Body of pancreas (tissue), 4 donors: ENCODE measurements at regions not wholly inside any gene's neighbourhood (a gene's known extent, or its start where the extent isn't known, plus 50 kb on each side); places are given as distances from the start of the nearest gene placed in this dataset.
"Not testable (repeated sequence)": the region's sequence is repeated elsewhere in the genome, so short reads cannot be mapped to it uniquely, and the experiment has no call there.

ENCODE experiments used
- ATAC-seq: fragments of 150-250 bp; one replicate; pipeline ENCODE4 v1.9.1; 2016
- DNase-seq, 4 donors: peaks; one replicate each; pipeline ENCODE4 v3.0.0-alpha.2; 2019
- H3K27ac ChIP-seq, 4 donors: fragments of 200-600 bp; sonication (generic); 1 replicate in 3 of 4; 2 replicates in 1 of 4; pipeline versions ENCODE4 v1.5.1 to v1.6.1; 2016 to 2019; ENCODE audit warnings: mild to moderate bottlenecking in 1 of 4, mixed read lengths in 1 of 4, moderate library complexity in 1 of 4
- H3K27me3 ChIP-seq, 2 donors: fragments of 200-600 bp; sonication (generic); one replicate each; pipeline ENCODE4 v1.6.0; 2016; ENCODE audit warnings: mild to moderate bottlenecking in 1 of 2
- H3K36me3 ChIP-seq, 2 donors: fragments of 200-600 bp; sonication (generic); replicated peaks in 1 of 2; 2 replicates each; pipeline ENCODE4 v1.5.1; 2016; ENCODE audit warnings: low read depth in 2 of 2; ENCODE audit not compliant: insufficient read depth in 1 of 2
- H3K4me1 ChIP-seq: fragments of 200-600 bp; sonication (generic); one replicate; pipeline ENCODE4 v1.6.0; 2016
- H3K4me3 ChIP-seq, 2 donors: fragments of 200-600 bp; sonication (generic); 1 replicate in 1 of 2; 2 replicates in 1 of 2; pipeline ENCODE4 v1.5.1; 2016 to 2019
- H3K9me3 ChIP-seq, 3 donors: fragments of 200-600 bp; sonication (generic); 1 replicate in 2 of 3; 2 replicates in 1 of 3; pipeline ENCODE4 v1.5.1; 2016
- CTCF ChIP-seq, 7 experiments: fragments of 450-650 bp in 4 of 7; fragments of 200-600 bp in 3 of 7; sonication (generic) in 3 of 7; IDR thresholded peaks; one replicate each; pipeline ENCODE4 v1.5.1; 2016 to 2019; ENCODE audit warnings: antibody characterized with exemption in 7 of 7
- POLR2A ChIP-seq, 3 donors: fragments of 450-650 bp; IDR thresholded peaks; one replicate each; pipeline ENCODE4 v1.6.1; 2016; ENCODE audit warnings: antibody characterized with exemption in 3 of 3, mild to moderate bottlenecking in 2 of 3
- WGBS, 2 donors: methylation state at CpG; one replicate each; pipeline ENCODE4 v1.1.5; 2017; 5-methylcytosine and 5-hydroxymethylcytosine counted together
- intact Hi-C: fragments of 100-400 bp; cut with DNase I; formaldehyde crosslinking; loops from one replicate; pipeline ENCODE4 v1.15.1; 2023

- ATAC-seq (peak; percentile 83), DNase-seq (peak; percentile 44 to 75 (median 52))
- no peak for TF ChIP-seq CTCF (IDR thresholded peaks at IDR 0.05)
- no peaks in the 10 kb centered on the region for H3K36me3 ChIP-seq
- WGBS, 2 donors = 45 to 47% methylated on average over 13 of the region's 13 CpGs
- intact Hi-C loops = no loop called here
- no peaks in the 10 kb centered on the region for H3K4me1 ChIP-seq
- H3K27me3 ChIP-seq = no peaks in the 10 kb centered on the region
- H3K4me3 ChIP-seq = no peak overlapping the region
- H3K27ac ChIP-seq = no peak overlapping the region
- H3K9me3 ChIP-seq = no peaks in the 10 kb centered on the region
These were observed 1307.8 kb upstream of the RAG2 start for GRCh38 chr11:37905707-37906417.

- TF ChIP-seq POLR2A (IDR thresholded peaks at IDR 0.05) = no peak
- no peak for TF ChIP-seq CTCF (IDR thresholded peaks at IDR 0.05)
- ATAC-seq (no peak), DNase-seq (no peak)
- no peaks in the 10 kb centered on the region for H3K4me1 ChIP-seq
- H3K27me3 ChIP-seq = no peaks in the 10 kb centered on the region
- H3K36me3 ChIP-seq = no peaks in the 10 kb centered on the region
- H3K9me3 ChIP-seq = no peaks in the 10 kb centered on the region
- no peak overlapping the region for H3K4me3 ChIP-seq
- H3K27ac ChIP-seq = no peak overlapping the region
- intact Hi-C loops = no loop called here
These were observed 1298.0 kb upstream of the RAG2 start for GRCh38 chr11:37896016-37896415.

GRCh38 chr11:37881741-37882140 is 1283.7 kb upstream of the RAG2 start:
- Histone ChIP-seq H3K27ac (no peak overlapping the region), H3K36me3 (no peaks in the 10 kb centered on the region), H3K27me3 (no peaks in the 10 kb centered on the region), H3K4me3 (no peak overlapping the region), H3K4me1 (no peaks in the 10 kb centered on the region), H3K9me3 (no peaks in the 10 kb centered on the region)
- WGBS, 2 donors = 54 to 55% methylated on average over 3 of the region's 3 CpGs
- intact Hi-C loops = no loop called here
- no peak for DNase-seq
- no peak for ATAC-seq
- no peak for TF ChIP-seq POLR2A (IDR thresholded peaks at IDR 0.05)

- 68 to 78% methylated on average over 1 of the region's 1 CpG for WGBS, 2 donors
- TF ChIP-seq CTCF (IDR thresholded peaks at IDR 0.05) (no peak), POLR2A (IDR thresholded peaks at IDR 0.05) (no peak)
- intact Hi-C loops = no loop called here
- H3K4me1 ChIP-seq = no peaks in the 10 kb centered on the region
- DNase-seq = no peak
- no peaks in the 10 kb centered on the region for H3K27me3 ChIP-seq
- H3K36me3 ChIP-seq = no peaks in the 10 kb centered on the region
- no peaks in the 10 kb centered on the region for H3K9me3 ChIP-seq
- H3K4me3 ChIP-seq = no peak overlapping the region
- H3K27ac ChIP-seq = no peak overlapping the region
- ATAC-seq = no peak
These were observed 1263.6 kb upstream of the RAG2 start for GRCh38 chr11:37861671-37862070.

GRCh38 chr11:37858806-37859537 is 1260.9 kb upstream of the RAG2 start:
- not testable (repeated sequence) for ATAC-seq, H3K36me3 ChIP-seq
- WGBS, 2 donors = 30 to 47% methylated on average over 7 of the region's 7 CpGs

More at GRCh38 chr11:37858806-37859537, 1260.9 kb upstream of the RAG2 start:
- H3K9me3 ChIP-seq, intact Hi-C loops, H3K4me1 ChIP-seq, DNase-seq, H3K27me3 ChIP-seq, H3K27ac ChIP-seq, H3K4me3 ChIP-seq: not testable (repeated sequence)
